OCI-LY1 (cell line): ENCODE measurements at regions not wholly inside any gene's neighbourhood (a gene's known extent, or its start where the extent isn't known, plus 50 kb on each side); places are given as distances from the start of the nearest gene placed in this dataset.

Source experiments
- H2AFZ ChIP-seq: fragments of 200-600 bp; sonication (generic), shearing (Covaris generic); 2 replicates; pipeline ENCODE4 v1.6.0; 2014; ENCODE audit warnings: antibody characterized with exemption, mild to moderate bottlenecking, low read length
- H3F3A ChIP-seq: fragments of 200-600 bp; sonication (generic), shearing (Covaris generic); 2 replicates; pipeline ENCODE4 v1.6.0; 2014; ENCODE audit warnings: mild to moderate bottlenecking, antibody characterized with exemption, low read length, moderate library complexity; ENCODE audit not compliant: insufficient read depth
- H3K27ac ChIP-seq: fragments of 200-600 bp; sonication (generic); 2 replicates; pipeline ENCODE4 v1.5.1; 2014; ENCODE audit warnings: low read length, mixed run types, mild to moderate bottlenecking, low read depth; ENCODE audit not compliant: poor library complexity, severe bottlenecking
- H3K27me3 ChIP-seq: fragments of 200-600 bp; sonication (generic); 2 replicates; pipeline ENCODE4 v1.6.0; 2014; ENCODE audit warnings: antibody characterized with exemption, mild to moderate bottlenecking, low read length, moderate library complexity; ENCODE audit not compliant: insufficient read depth
- H3K36me3 ChIP-seq: fragments of 200-600 bp; sonication (generic); 2 replicates; pipeline ENCODE4 v1.6.1; 2014; ENCODE audit warnings: mild to moderate bottlenecking, antibody characterized with exemption, low read length, moderate library complexity, mixed read lengths; ENCODE audit not compliant: insufficient read depth
- H3K4me1 ChIP-seq: fragments of 200-600 bp; sonication (generic); 2 replicates; pipeline ENCODE4 v1.5.1; 2014; ENCODE audit warnings: mild to moderate bottlenecking, low read length, moderate library complexity; ENCODE audit not compliant: insufficient read depth, severe bottlenecking
- H3K4me2 ChIP-seq: fragments of 200-600 bp; sonication (generic), shearing (Covaris generic); 2 replicates; pipeline ENCODE4 v1.6.1; 2014; ENCODE audit warnings: low read length
- H3K4me3 ChIP-seq: fragments of 200-600 bp; sonication (generic); 2 replicates; pipeline ENCODE4 v1.5.1; 2014; ENCODE audit warnings: low read length, low read depth, mild to moderate bottlenecking, mixed read lengths; ENCODE audit not compliant: poor library complexity, severe bottlenecking
- H3K79me2 ChIP-seq: fragments of 200-600 bp; shearing (Covaris generic); 2 replicates; pipeline ENCODE4 v1.6.1; 2016; ENCODE audit warnings: mixed run types, low read length, mixed read lengths; ENCODE audit not compliant: insufficient read depth
- H3K9ac ChIP-seq: fragments of 200-600 bp; sonication (generic), shearing (Covaris generic); 2 replicates; pipeline ENCODE4 v1.6.1; 2014; ENCODE audit warnings: mild to moderate bottlenecking, low read length, mixed read lengths
- H3K9me2 ChIP-seq: fragments of 200-600 bp; sonication (generic), shearing (Covaris generic); 2 replicates; pipeline ENCODE4 v1.6.1; 2014; ENCODE audit warnings: low read depth, mild to moderate bottlenecking, low read length, mixed read lengths
- H3K9me3 ChIP-seq: fragments of 200-600 bp; shearing (Covaris generic); 2 replicates; pipeline ENCODE4 v1.6.1; 2014; ENCODE audit warnings: low read length, mixed read lengths
- H4K20me1 ChIP-seq: fragments of 200-600 bp; sonication (generic), shearing (Covaris generic); 2 replicates; pipeline ENCODE4 v1.6.0; 2016; ENCODE audit warnings: mild to moderate bottlenecking, low read length; ENCODE audit not compliant: insufficient read depth
- CTCF ChIP-seq: fragments of 200-600 bp; sonication (generic), shearing (Covaris generic); IDR thresholded peaks from 2 replicates; pipeline ENCODE4 v1.5.1; 2017; ENCODE audit warnings: mild to moderate bottlenecking, antibody characterized with exemption, low read length, moderate library complexity, mixed read lengths
- EZH2 ChIP-seq: fragments of 200-600 bp; sonication (generic), shearing (Covaris generic); IDR thresholded peaks from 2 replicates; pipeline ENCODE4 v1.8.0; 2017; ENCODE audit warnings: borderline replicate concordance, mixed run types, mild to moderate bottlenecking, antibody characterized with exemption, low read length, moderate library complexity, mixed read lengths

GRCh38 chr9:695252-695651, 146.2 kb upstream of the DMRT1 start:
- H3K9me3 ChIP-seq: no peaks in the 10 kb centered on the region
- H3K79me2 ChIP-seq: no peaks in the 10 kb centered on the region
- H3K27me3 ChIP-seq: no peaks in the 10 kb centered on the region
- H3K4me2 ChIP-seq: no peak overlapping the region
- no peak overlapping the region for H2AFZ ChIP-seq
- H3K4me1 ChIP-seq: peaks cover 26% of the 10 kb centered on the region
- no peak overlapping the region for H3K9ac ChIP-seq
- H4K20me1 ChIP-seq: no peaks in the 10 kb centered on the region
- H3K36me3 ChIP-seq: no peaks in the 10 kb centered on the region
- no peaks in the 10 kb centered on the region for H3F3A ChIP-seq
- no peak overlapping the region for H3K4me3 ChIP-seq
- TF ChIP-seq EZH2 (no peak), CTCF (no peak)
- no peak overlapping the region for H3K27ac ChIP-seq
- H3K9me2 ChIP-seq: no peaks in the 10 kb centered on the region

- no peak overlapping the region for H2AFZ ChIP-seq
These were observed 144.9 kb upstream of the DMRT1 start for GRCh38 chr9:696332-697323.

GRCh38 chr9:698276-698675, 143.2 kb upstream of the DMRT1 start:
- Histone ChIP-seq H3F3A (no peaks in the 10 kb centered on the region), H3K27ac (no peak overlapping the region), H2AFZ (no peak overlapping the region), H3K27me3 (no peaks in the 10 kb centered on the region), H3K9me2 (no peaks in the 10 kb centered on the region), H4K20me1 (no peaks in the 10 kb centered on the region), H3K36me3 (no peaks in the 10 kb centered on the region), H3K4me3 (no peak overlapping the region), H3K4me1 (peaks cover 22% of the 10 kb centered on the region), H3K9ac (no peak overlapping the region), H3K79me2 (no peaks in the 10 kb centered on the region), H3K4me2 (no peak overlapping the region), H3K9me3 (no peaks in the 10 kb centered on the region)
- TF ChIP-seq CTCF (no peak), EZH2 (no peak)

More at GRCh38 chr9:696332-697323, 144.9 kb upstream of the DMRT1 start:
- Histone ChIP-seq H3K9me3 (no peaks in the 10 kb centered on the region), H3K9ac (no peak overlapping the region), H3K79me2 (no peaks in the 10 kb centered on the region), H3K4me3 (no peak overlapping the region), H3K9me2 (no peaks in the 10 kb centered on the region), H3K27ac (no peak overlapping the region), H3K27me3 (no peaks in the 10 kb centered on the region), H3K36me3 (no peaks in the 10 kb centered on the region), H3F3A (no peaks in the 10 kb centered on the region), H3K4me1 (peaks cover 28% of the 10 kb centered on the region), H3K4me2 (no peak overlapping the region), H4K20me1 (no peaks in the 10 kb centered on the region)
- TF ChIP-seq CTCF: no peak
- TF ChIP-seq EZH2: no peak
